DOHH2 (cell line): ENCODE measurements at regions not wholly inside any gene's neighbourhood (a gene's known extent, or its start where the extent isn't known, plus 50 kb on each side); places are given as distances from the start of the nearest gene placed in this dataset.

Experiments used
- H3F3A ChIP-seq: fragments of 200-600 bp; sonication (generic), shearing (Covaris generic); 2 replicates; pipeline ENCODE4 v1.6.0; 2016; ENCODE audit warnings: antibody characterized with exemption, mild to moderate bottlenecking; ENCODE audit not compliant: control insufficient read depth, insufficient read depth
- H3K27ac ChIP-seq: fragments of 200-600 bp; sonication (generic); 2 replicates; pipeline ENCODE4 v1.5.1; 2014; ENCODE audit warnings: low read depth, mild to moderate bottlenecking, low read length, moderate library complexity
- H3K27me3 ChIP-seq: fragments of 200-600 bp; sonication (generic); 2 replicates; pipeline ENCODE4 v1.6.1; 2014; ENCODE audit warnings: mild to moderate bottlenecking, low read length, mixed read lengths; ENCODE audit not compliant: control insufficient read depth
- H3K36me3 ChIP-seq: fragments of 200-600 bp; sonication (generic); 2 replicates; pipeline ENCODE4 v1.6.1; 2014; ENCODE audit warnings: mild to moderate bottlenecking, low read length, moderate library complexity, mixed read lengths; ENCODE audit not compliant: control insufficient read depth
- H3K4me1 ChIP-seq: fragments of 200-600 bp; sonication (generic); 2 replicates; pipeline ENCODE4 v1.6.1; 2014; ENCODE audit warnings: mild to moderate bottlenecking, low read length, mixed read lengths; ENCODE audit not compliant: control insufficient read depth
- H3K4me2 ChIP-seq: fragments of 200-600 bp; sonication (generic); 2 replicates; pipeline ENCODE4 v1.6.0; 2014; ENCODE audit warnings: mild to moderate bottlenecking, low read length, moderate library complexity
- H3K4me3 ChIP-seq: fragments of 200-600 bp; sonication (generic); 2 replicates; pipeline ENCODE4 v1.5.1; 2014; ENCODE audit warnings: mild to moderate bottlenecking, low read length, mixed read lengths
- H3K79me2 ChIP-seq: fragments of 200-600 bp; sonication (generic); 2 replicates; pipeline ENCODE4 v1.6.1; 2014; ENCODE audit warnings: mild to moderate bottlenecking, low read length, mixed read lengths; ENCODE audit not compliant: control insufficient read depth
- H3K9me2 ChIP-seq: fragments of 200-600 bp; sonication (generic); replicated peaks from 2 replicates; pipeline ENCODE4 v1.6.1; 2014; ENCODE audit warnings: mild to moderate bottlenecking, low read length, mixed read lengths; ENCODE audit not compliant: control insufficient read depth
- H3K9me3 ChIP-seq: fragments of 200-600 bp; sonication (generic); 2 replicates; pipeline ENCODE4 v1.6.1; 2014; ENCODE audit warnings: antibody characterized with exemption, low read length, mixed read lengths; ENCODE audit not compliant: control insufficient read depth, insufficient read depth
- H4K20me1 ChIP-seq: fragments of 200-600 bp; sonication (generic); 2 replicates; pipeline ENCODE4 v1.6.0; 2014; ENCODE audit warnings: low read depth, mild to moderate bottlenecking, antibody characterized with exemption, low read length, moderate library complexity; ENCODE audit not compliant: control insufficient read depth, insufficient read depth
- CTCF ChIP-seq: fragments of 200-600 bp; sonication (generic); IDR thresholded peaks from one replicate; pipeline ENCODE4 v1.5.1; 2014; ENCODE audit warnings: antibody characterized with exemption, mild to moderate bottlenecking, low read depth, low read length; ENCODE audit not compliant: poor library complexity, severe bottlenecking
- EZH2phosphoT487 ChIP-seq: fragments of 200-600 bp; sonication (generic); IDR thresholded peaks from 2 replicates; pipeline ENCODE4 v1.6.1; 2017; ENCODE audit warnings: borderline replicate concordance, mild to moderate bottlenecking, antibody characterized with exemption, low read length, moderate library complexity, mixed read lengths

DNA sequence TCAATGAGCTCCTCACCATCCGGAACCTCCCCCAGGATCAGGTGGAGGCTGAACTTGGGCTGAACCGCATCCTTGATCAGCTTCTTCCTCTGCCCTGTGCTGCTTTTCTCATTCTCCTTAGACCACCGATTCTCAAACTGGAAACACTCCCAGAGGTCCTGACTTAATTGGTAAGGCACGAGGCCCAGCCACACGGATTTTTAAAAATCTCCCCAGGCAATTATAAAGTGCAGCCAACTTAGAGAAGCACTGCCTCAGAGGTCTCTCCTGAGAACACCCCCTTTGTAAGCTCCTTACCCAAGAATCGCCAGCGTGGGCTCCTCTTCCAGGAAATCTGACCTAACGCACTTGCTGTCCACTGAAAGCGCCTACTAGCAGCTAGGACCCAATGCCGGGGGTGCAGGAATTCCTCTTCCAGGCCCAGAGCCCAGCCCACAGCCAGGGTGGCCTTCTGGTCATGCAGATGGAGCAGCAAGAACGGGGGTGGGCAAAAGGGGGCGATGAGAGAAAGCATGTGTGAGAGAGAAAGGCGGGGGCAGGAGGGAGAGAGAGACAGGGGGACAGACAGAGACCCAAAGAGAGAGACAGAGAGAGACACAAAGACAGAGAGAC is 66.9 kb upstream of the CACNA1A start:
- H4K20me1 ChIP-seq: no peaks in the 10 kb centered on the region
- no peaks in the 10 kb centered on the region for H3K79me2 ChIP-seq
- H3K36me3 ChIP-seq: no peaks in the 10 kb centered on the region
- no peaks in the 10 kb centered on the region for H3K27me3 ChIP-seq
- no peak for TF ChIP-seq EZH2phosphoT487
- no peak for TF ChIP-seq CTCF
- no peak overlapping the region for H3K4me2 ChIP-seq
- no peaks in the 10 kb centered on the region for H3F3A ChIP-seq
- H3K9me3 ChIP-seq: peaks cover 9% of the 10 kb centered on the region; the same call in 1 of the 2 replicates
- no peaks in the 10 kb centered on the region for H3K4me1 ChIP-seq
- no peak overlapping the region for H3K27ac ChIP-seq
- H3K9me2 ChIP-seq: no peaks in the 10 kb centered on the region
- H3K4me3 ChIP-seq: no peak overlapping the region

GRCh38 chr19:13561461-13561860 is 55.2 kb upstream of the CACNA1A start:
- no peaks in the 10 kb centered on the region for H3K36me3 ChIP-seq

DNA sequence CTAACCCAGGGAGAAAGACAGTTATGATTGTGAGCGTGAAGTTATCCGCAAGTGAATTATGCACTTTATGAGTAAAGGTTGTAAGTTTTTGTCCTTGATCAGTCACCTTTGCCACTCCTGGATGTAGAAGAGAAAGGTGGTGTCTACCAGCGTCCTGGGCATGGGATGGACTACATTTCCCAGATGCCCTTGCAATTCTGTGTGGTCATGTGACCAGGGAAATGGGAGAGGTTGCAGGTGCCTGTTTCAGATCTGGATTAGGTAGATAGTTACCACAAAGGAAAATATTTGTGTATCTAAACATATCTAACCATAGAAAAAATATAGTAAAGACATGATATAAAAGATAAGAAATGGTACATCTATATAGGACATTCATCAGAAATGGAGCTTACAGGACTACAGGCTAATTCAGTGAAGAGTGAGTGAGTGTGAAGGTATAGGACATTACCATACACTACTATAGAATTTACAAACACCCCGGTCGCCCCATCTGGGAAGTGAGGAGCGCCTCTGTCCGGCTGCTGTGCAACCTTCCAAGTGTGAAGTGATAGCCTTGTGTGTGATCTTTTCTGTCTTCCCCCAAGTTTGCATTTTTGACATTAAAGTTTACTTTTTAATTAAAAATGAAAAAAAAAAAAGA is 51.6 kb upstream of the CACNA1A start:
- H3K9me3 ChIP-seq: no peaks in the 10 kb centered on the region
- no peaks in the 10 kb centered on the region for H3K36me3 ChIP-seq
- H3F3A ChIP-seq: no peaks in the 10 kb centered on the region
- no peaks in the 10 kb centered on the region for H3K79me2 ChIP-seq
- no peaks in the 10 kb centered on the region for H3K27me3 ChIP-seq
- no peak for TF ChIP-seq CTCF
- TF ChIP-seq EZH2phosphoT487: no peak
- H3K4me1 ChIP-seq: no peaks in the 10 kb centered on the region
- H3K9me2 ChIP-seq: no peaks in the 10 kb centered on the region
- no peak overlapping the region for H3K4me3 ChIP-seq
- H3K27ac ChIP-seq: no peak overlapping the region
- H4K20me1 ChIP-seq: no peaks in the 10 kb centered on the region
- H3K4me2 ChIP-seq: no peak overlapping the region

More at GRCh38 chr19:13561461-13561860, 55.2 kb upstream of the CACNA1A start:
- no peak overlapping the region for H3K4me2 ChIP-seq
- H3K9me2 ChIP-seq: no peaks in the 10 kb centered on the region
- no peaks in the 10 kb centered on the region for H3F3A ChIP-seq
- no peaks in the 10 kb centered on the region for H3K27me3 ChIP-seq
- H3K79me2 ChIP-seq: no peaks in the 10 kb centered on the region
- no peaks in the 10 kb centered on the region for H3K9me3 ChIP-seq
- H3K4me3 ChIP-seq: no peak overlapping the region
- no peaks in the 10 kb centered on the region for H3K4me1 ChIP-seq
- H4K20me1 ChIP-seq: no peaks in the 10 kb centered on the region
- TF ChIP-seq EZH2phosphoT487 (no peak), CTCF (no peak)
- no peak overlapping the region for H3K27ac ChIP-seq
